IMR-90 (cell line): ENCODE measurements at regions not wholly inside any gene's neighbourhood (a gene's known extent, or its start where the extent isn't known, plus 50 kb on each side); places are given as distances from the start of the nearest gene placed in this dataset.

Experiments used
- ATAC-seq: fragments of 200-7000 bp; cut with Tn5 transposase; 2 replicates; pipeline ENCODE4 v1.9.1; 2020; ENCODE audit warnings: low read depth, mild to moderate bottlenecking, moderate library complexity
- BruUV-seq: library from RNA; stranded (reverse); fragments of 400-500 nt; replicated peaks from 2 replicates; lab custom pipeline; 2021; lab: Mats Ljungman, UMichigan
- CTCF ChIA-PET: fragments of 300-600 bp; formaldehyde crosslinking; extraction: SDS; loops from one replicate; lab custom pipeline; 2021; ENCODE audit warnings: antibody characterized with exemption; lab: Yijun Ruan, JAX
- POLR2A ChIA-PET: fragments of 300-600 bp; sonication (Branson Sonifier 250); formaldehyde crosslinking; loops from one replicate; lab custom pipeline; 2022; ENCODE audit warnings: antibody characterized with exemption; ENCODE audit not compliant: unreplicated experiment; lab: Charles Lee
- DNase-seq: peaks from one replicate; pipeline ENCODE4 v3.0.0; 2013
- H2AFZ ChIP-seq: replicated peaks from 2 replicates; pipeline ENCODE3; 2013; ENCODE audit warnings: low read length, mild to moderate bottlenecking; ENCODE audit not compliant: poor library complexity
- H2AK5ac ChIP-seq: 2 replicates; pipeline ENCODE4 v1.6.1; 2013; ENCODE audit warnings: low read depth, low read length, inconsistent platforms
- H2AK9ac ChIP-seq: replicated peaks from 2 replicates; pipeline ENCODE3; 2013; ENCODE audit warnings: mild to moderate bottlenecking, low read depth, low read length, moderate library complexity; ENCODE audit not compliant: poor library complexity
- H2BK120ac ChIP-seq: 2 replicates; pipeline ENCODE4 v1.6.1; 2013; ENCODE audit warnings: low read depth, low read length, inconsistent platforms
- H2BK15ac ChIP-seq: 3 replicates; pipeline ENCODE4 v1.6.1; 2013; ENCODE audit warnings: low read depth, low read length, inconsistent platforms
- H2BK20ac ChIP-seq: 2 replicates; pipeline ENCODE4 v1.6.1; 2013; ENCODE audit warnings: low read depth, mild to moderate bottlenecking, inconsistent platforms, low read length, moderate library complexity
- H2BK5ac ChIP-seq: 2 replicates; pipeline ENCODE4 v1.6.1; 2013; ENCODE audit warnings: mild to moderate bottlenecking, low read depth, low read length, inconsistent platforms; ENCODE audit not compliant: poor library complexity, severe bottlenecking
- H3K14ac ChIP-seq: replicated peaks from 2 replicates; pipeline ENCODE4 v1.6.1; 2013; ENCODE audit warnings: low read depth, low read length, inconsistent platforms
- H3K18ac ChIP-seq: 2 replicates; pipeline ENCODE4 v1.6.1; 2013; ENCODE audit warnings: low read depth, low read length, control low read depth
- H3K23ac ChIP-seq: 2 replicates; pipeline ENCODE4 v1.6.1; 2013; ENCODE audit warnings: low read depth, low read length, inconsistent platforms
- H3K27ac ChIP-seq: 2 replicates; pipeline ENCODE4 v1.5.1; 2013; ENCODE audit warnings: mild to moderate bottlenecking, control low read depth, low read length; ENCODE audit not compliant: insufficient read depth
- H3K27me3 ChIP-seq: 2 replicates; pipeline ENCODE4 v1.6.1; 2013; ENCODE audit warnings: low read length; ENCODE audit not compliant: control insufficient read depth, insufficient read depth
- H3K36me3 ChIP-seq: 2 replicates; pipeline ENCODE4 v1.6.1; 2013; ENCODE audit warnings: low read length, mixed read lengths; ENCODE audit not compliant: control insufficient read depth, insufficient read depth
- H3K4ac ChIP-seq: 2 replicates; pipeline ENCODE4 v1.6.1; 2013; ENCODE audit warnings: low read depth, low read length, inconsistent platforms
- H3K4me1 ChIP-seq: 2 replicates; pipeline ENCODE4 v1.6.1; 2013; ENCODE audit warnings: low read length, mixed read lengths; ENCODE audit not compliant: control insufficient read depth, insufficient read depth
- H3K4me2 ChIP-seq: 2 replicates; pipeline ENCODE4 v1.6.1; 2013; ENCODE audit warnings: low read depth, mild to moderate bottlenecking, control low read depth, low read length, moderate library complexity
- H3K4me3 ChIP-seq: 2 replicates; pipeline ENCODE4 v1.5.1; 2013; ENCODE audit warnings: low read depth, mild to moderate bottlenecking, control low read depth, low read length, moderate library complexity; ENCODE audit not compliant: insufficient read depth
- H3K56ac ChIP-seq: 2 replicates; pipeline ENCODE4 v1.6.1; 2013; ENCODE audit warnings: low read length, inconsistent platforms; ENCODE audit not compliant: insufficient read depth; ENCODE audit errors: extremely low read depth
- H3K79me1 ChIP-seq, 2 experiments: 2 replicates each; pipeline ENCODE4 v1.6.1; 2013; ENCODE audit warnings: low read length in 2 of 2, inconsistent platforms in 1 of 2, low read depth in 1 of 2
- H3K9ac ChIP-seq: 2 replicates; pipeline ENCODE4 v1.6.1; 2013; ENCODE audit warnings: low read depth, low read length, control low read depth
- H3K9me1 ChIP-seq: 2 replicates; pipeline ENCODE4 v1.6.1; 2013; ENCODE audit warnings: low read length, inconsistent platforms; ENCODE audit not compliant: insufficient read depth
- H3K9me3 ChIP-seq: 2 replicates; pipeline ENCODE4 v1.6.1; 2013; ENCODE audit warnings: low read length; ENCODE audit not compliant: control insufficient read depth, insufficient read depth
- H4K20me1 ChIP-seq: 2 replicates; pipeline ENCODE4 v1.6.1; 2013; ENCODE audit warnings: low read length, inconsistent platforms; ENCODE audit not compliant: insufficient read depth
- H4K5ac ChIP-seq: 2 replicates; pipeline ENCODE4 v1.6.1; 2013; ENCODE audit warnings: mild to moderate bottlenecking, low read depth, low read length, control low read depth
- H4K8ac ChIP-seq, 2 experiments: 2 replicates each; pipeline ENCODE4 v1.6.1; 2013; ENCODE audit warnings: low read depth in 2 of 2, low read length in 2 of 2, control low read depth in 1 of 2, inconsistent platforms in 1 of 2
- H4K91ac ChIP-seq: 2 replicates; pipeline ENCODE4 v1.6.1; 2013; ENCODE audit warnings: low read depth, low read length, inconsistent platforms; ENCODE audit not compliant: insufficient read depth
- BHLHE40 ChIP-seq: fragments of 150-350 bp; IDR thresholded peaks from 2 replicates; pipeline ENCODE4 v1.6.1; 2016; ENCODE audit warnings: mild to moderate bottlenecking, low read depth, low read length
- FOS ChIP-seq: fragments of 150-350 bp; IDR thresholded peaks from 2 replicates; pipeline ENCODE4 v1.6.1; 2016; ENCODE audit warnings: low read depth, low read length
- NFE2L2 ChIP-seq: fragments of 150-350 bp; IDR thresholded peaks from 2 replicates; pipeline ENCODE4 v1.6.1; 2016; ENCODE audit warnings: low read depth, mild to moderate bottlenecking, low read length
- POLR2A ChIP-seq: IDR thresholded peaks from 2 replicates; pipeline ENCODE4 v1.6.1; 2012; ENCODE audit warnings: mild to moderate bottlenecking, low read depth, low read length
- RAD21 ChIP-seq: IDR thresholded peaks from 2 replicates; pipeline ENCODE4 v1.6.1; 2012; ENCODE audit warnings: low read length, improper control_type of control experiment
- RCOR1 ChIP-seq: IDR thresholded peaks from 2 replicates; pipeline ENCODE4 v1.6.1; 2012; ENCODE audit warnings: mild to moderate bottlenecking, low read length, improper control_type of control experiment; ENCODE audit not compliant: insufficient replicate concordance
- SMC3 ChIP-seq: fragments of 150-350 bp; IDR thresholded peaks from 2 replicates; pipeline ENCODE4 v1.6.1; 2016; ENCODE audit warnings: low read depth, mild to moderate bottlenecking, antibody characterized with exemption, low read length, moderate library complexity
- WGBS, 2 experiments: methylation state at CpG; one replicate each; pipeline versions ENCODE4 v1.1.5 to v1.1.7; 2013; ENCODE audit warnings: missing lambda C conversion rate in 2 of 2; ENCODE audit not compliant: insufficient read length in 1 of 2; ENCODE audit errors: extremely low coverage in 2 of 2; 5-methylcytosine and 5-hydroxymethylcytosine counted together
- dilution Hi-C: fragments of 300-500 bp; cut with HindIII; formaldehyde crosslinking; loops from one replicate; pipeline ENCODE4 v1.14.3; 2018; ENCODE audit warnings: low sequenced_read_pairs; ENCODE audit not compliant: unreplicated experiment
- in situ Hi-C: fragments of 300-500 bp; cut with MboI; formaldehyde crosslinking; loops from 3 replicates; pipeline ENCODE4 v1.14.3; 2019; ENCODE audit warnings: low sequenced_read_pairs, inconsistent platforms, mixed read lengths
- intact Hi-C: fragments of 100-400 bp; cut with micrococcal nuclease; formaldehyde crosslinking; loops from 2 replicates; pipeline ENCODE4 v1.10.0; 2022
- TF ChIP-seq, protein P1 (sequence below): fragments of 150-350 bp; IDR thresholded peaks from 2 replicates; pipeline ENCODE4 v1.6.1; 2016; ENCODE audit warnings: low read depth, mild to moderate bottlenecking, low read length, moderate library complexity, borderline replicate concordance

DNA sequence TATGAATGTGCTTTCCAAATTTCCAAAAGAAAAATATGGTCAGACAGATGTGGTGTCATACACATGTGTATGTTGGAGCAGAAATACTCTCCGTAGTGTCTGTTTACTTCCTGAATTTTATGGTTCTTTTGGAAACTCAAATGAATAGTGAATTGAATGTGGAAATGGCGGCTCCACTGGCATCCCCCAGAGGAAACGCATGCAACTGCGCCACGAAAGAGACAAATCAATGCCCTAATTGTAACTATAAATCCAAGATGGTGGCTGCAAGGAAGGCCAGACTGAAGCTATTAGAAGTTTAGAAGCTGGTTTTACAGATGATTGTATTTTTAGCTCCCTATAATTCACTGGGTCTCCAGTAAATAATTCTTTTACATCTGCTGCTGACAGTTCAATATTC lies 246.7 kb downstream of the FGFR2 start:
- H3K9ac ChIP-seq = no peak overlapping the region
- ChIA-PET CTCF (no interaction called here), POLR2A (no interaction called here)
- dilution Hi-C loops = no loop called here
- no peak overlapping the region for H3K4me2 ChIP-seq
- DNase-seq (no peak), ATAC-seq (no peak)
- no peaks in the 10 kb centered on the region for H3K79me1 ChIP-seq
- no peak overlapping the region for H3K27ac ChIP-seq
- H3K23ac ChIP-seq = no peak overlapping the region
- peaks cover 14% of the 10 kb centered on the region for H3K9me3 ChIP-seq
- H3K9me1 ChIP-seq = no peaks in the 10 kb centered on the region
- no peaks in the 10 kb centered on the region for H3K27me3 ChIP-seq
- BruUV-seq = no TSS peak
- H2BK5ac ChIP-seq = no peak overlapping the region
- in situ Hi-C loops = no loop called here
- H4K20me1 ChIP-seq = no peaks in the 10 kb centered on the region
- no peak overlapping the region for H2AK5ac ChIP-seq
- 50% methylated on average over 1 of the region's 5 CpGs; no CpG with 5 or more reads in 1 of the 2 experiments for WGBS, 2 experiments
- no peak overlapping the region for H4K5ac ChIP-seq
- no peak overlapping the region for H2AFZ ChIP-seq
- no peak overlapping the region for H2AK9ac ChIP-seq
- no peaks in the 10 kb centered on the region for H3K36me3 ChIP-seq
- intact Hi-C loops = no loop called here
- H2BK15ac ChIP-seq = no peak overlapping the region
- H3K14ac ChIP-seq = no peak overlapping the region
- no peak overlapping the region for H3K4ac ChIP-seq
- H3K4me1 ChIP-seq = no peaks in the 10 kb centered on the region
- no peak overlapping the region for H2BK120ac ChIP-seq
- no peak overlapping the region for H3K4me3 ChIP-seq
- H4K91ac ChIP-seq = no peak overlapping the region
- no peak overlapping the region for H3K56ac ChIP-seq
- no peak for TF ChIP-seq FOS
- TF ChIP-seq, protein P1, sequence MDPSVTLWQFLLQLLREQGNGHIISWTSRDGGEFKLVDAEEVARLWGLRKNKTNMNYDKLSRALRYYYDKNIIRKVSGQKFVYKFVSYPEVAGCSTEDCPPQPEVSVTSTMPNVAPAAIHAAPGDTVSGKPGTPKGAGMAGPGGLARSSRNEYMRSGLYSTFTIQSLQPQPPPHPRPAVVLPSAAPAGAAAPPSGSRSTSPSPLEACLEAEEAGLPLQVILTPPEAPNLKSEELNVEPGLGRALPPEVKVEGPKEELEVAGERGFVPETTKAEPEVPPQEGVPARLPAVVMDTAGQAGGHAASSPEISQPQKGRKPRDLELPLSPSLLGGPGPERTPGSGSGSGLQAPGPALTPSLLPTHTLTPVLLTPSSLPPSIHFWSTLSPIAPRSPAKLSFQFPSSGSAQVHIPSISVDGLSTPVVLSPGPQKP = no peak
- no peak for TF ChIP-seq RCOR1
- TF ChIP-seq RAD21 = no peak
- TF ChIP-seq SMC3 = no peak
- TF ChIP-seq POLR2A = no peak
- no peak for TF ChIP-seq BHLHE40
- no peak for TF ChIP-seq NFE2L2
- no peak overlapping the region for H3K18ac ChIP-seq
- H4K8ac ChIP-seq = no peak overlapping the region
- no peak overlapping the region for H2BK20ac ChIP-seq
